ENCODE measurements at regions not wholly inside any gene's neighbourhood (a gene's known extent, or its start where the extent isn't known, plus 50 kb on each side); places are given as distances from the start of the nearest gene placed in this dataset.

GRCh38 chr4:164482758-164483157 is 271.2 kb upstream of the SMIM31 start (continued):
- TF ChIP-seq REST (IDR thresholded peaks at IDR 0.05), result no peak
- no peak for TF ChIP-seq HDAC2 (IDR thresholded peaks at IDR 0.05)
- TF ChIP-seq TFCP2L1 (CRISPR knock-in tag; IDR thresholded peaks at IDR 0.05), result no peak
- TF ChIP-seq FOSB (CRISPR knock-in tag; IDR thresholded peaks at IDR 0.05), result no peak

GRCh38 chr4:164483711-164484110 is 270.2 kb upstream of the SMIM31 start:
- Histone ChIP-seq H3K4me1 (no peaks in the 10 kb centered on the region), H3K4me2 (no peak overlapping the region), H3K27ac (no peak overlapping the region), H3K9me3 (no peaks in the 10 kb centered on the region), H3K4me3 (no peak overlapping the region)
- ChIA-PET POLR2A (no interaction called here), CTCF (no interaction called here)
- DNase-seq (ENCODE audit: low read depth in 1 of 2, low spot score in 1 of 2), result no peak
- WGBS (ENCODE audit: missing lambda C conversion rate), result 35% methylated on average over 5 of the region's 5 CpGs
- no peak for FAIRE-seq
- TF ChIP-seq RAD21 (conservative IDR thresholded peaks at IDR 0.05 in 1 of 2, IDR thresholded peaks at IDR 0.05 in 1 of 2) (no peak), MAFK (IDR thresholded peaks at IDR 0.05; ENCODE audit: partially characterized antibody) (no peak), ESRRA (IDR thresholded peaks at IDR 0.05; ENCODE audit: borderline replicate concordance, low read length) (no peak), ZFP36 (IDR thresholded peaks at IDR 0.05; ENCODE audit: borderline replicate concordance, partially characterized antibody) (no peak), PHF8 (IDR thresholded peaks at IDR 0.05; ENCODE audit: borderline replicate concordance, low read depth) (no peak), USF2 (IDR thresholded peaks at IDR 0.05) (no peak), POLR2AphosphoS2 (conservative IDR thresholded peaks at IDR 0.05; ENCODE audit: low read length) (no peak), RFX5 (IDR thresholded peaks at IDR 0.05) (no peak), CTCF (IDR thresholded peaks at IDR 0.05) (no peak), TP53 (CRISPR knock-in tag; IDR thresholded peaks at IDR 0.05) (no peak), ELK1 (IDR thresholded peaks at IDR 0.05; ENCODE audit: low read depth, low read length) (no peak), ZSCAN20 (CRISPR knock-in tag; IDR thresholded peaks at IDR 0.05) (no peak), FOXS1 (CRISPR knock-in tag; IDR thresholded peaks at IDR 0.05) (no peak), RCOR1 (IDR thresholded peaks at IDR 0.05; ENCODE audit: low read depth, low read length) (no peak)
- no peak for ATAC-seq

GRCh38 chr4:164484551-164484950 is 269.4 kb upstream of the SMIM31 start:
- POLR2A ChIA-PET, result no interaction called here
- no peak overlapping the region for H3K27ac ChIP-seq
- no peak for FAIRE-seq
- no peak overlapping the region for H3K4me3 ChIP-seq
- no peak for DNase-seq (ENCODE audit: low read depth in 1 of 2, low spot score in 1 of 2)
- CTCF ChIA-PET, result no interaction called here
- whole genome bisulfite sequencing (ENCODE audit: missing lambda C conversion rate), result 10% methylated on average over 1 of the region's 1 CpG
- TF ChIP-seq JUNB (IDR thresholded peaks at IDR 0.05) (no peak), HMGXB4 (CRISPR knock-in tag; IDR thresholded peaks at IDR 0.05; ENCODE audit: borderline replicate concordance) (no peak)
- no peaks in the 10 kb centered on the region for H3K9me3 ChIP-seq
- H3K4me1 ChIP-seq, result no peaks in the 10 kb centered on the region
- no peak overlapping the region for H3K4me2 ChIP-seq
- ATAC-seq, result no peak

Data from A549 (cell line).